ENCODE measurements at regions not wholly inside any gene's neighbourhood (a gene's known extent, or its start where the extent isn't known, plus 50 kb on each side); places are given as distances from the start of the nearest gene placed in this dataset.

DNA sequence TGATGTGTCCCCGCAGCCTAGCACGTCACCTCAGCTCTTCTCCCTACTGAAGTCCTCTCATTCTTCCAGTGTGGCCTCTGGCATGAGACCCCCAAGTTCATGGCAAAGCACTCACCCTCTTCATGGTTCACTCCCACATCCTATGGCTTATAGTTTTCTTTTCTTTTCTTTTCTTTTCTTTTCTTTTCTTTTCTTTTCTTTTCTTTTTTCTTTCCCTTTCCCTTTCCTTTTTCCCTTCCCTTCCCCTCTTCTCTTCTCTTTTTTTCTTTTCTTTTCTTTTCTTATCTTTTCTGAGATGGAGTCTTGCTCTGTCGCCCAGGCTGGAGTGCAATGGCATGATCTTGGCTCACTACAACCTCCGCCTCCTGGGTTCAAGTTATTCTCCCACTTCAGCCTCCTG, 58.4 kb upstream of the NLRP1 start:
- Histone ChIP-seq H4K20me1 (ENCODE audit: insufficient read depth) (no peaks in the 10 kb centered on the region), H3F3A (ENCODE audit: insufficient read depth, low read depth) (no peaks in the 10 kb centered on the region), H3K9me2 (ENCODE audit: insufficient read depth) (no peaks in the 10 kb centered on the region), H3K27me3 (ENCODE audit: insufficient read depth, low read depth) (peaks cover 99% of the 10 kb centered on the region), H3K79me2 (ENCODE audit: low read depth) (no peaks in the 10 kb centered on the region), H2AFZ (no peak overlapping the region), H3K9me3 (ENCODE audit: insufficient read depth, low read depth) (no peaks in the 10 kb centered on the region), H3K4me2 (no peak overlapping the region), H3K27ac (no peak overlapping the region), H3K4me1 (replicated peaks; ENCODE audit: insufficient read depth) (no peaks in the 10 kb centered on the region), H3K4me3 (no peak overlapping the region), H3K36me3 (ENCODE audit: low read depth) (no peaks in the 10 kb centered on the region)
- ChIA-PET POLR2A (ENCODE audit: unreplicated experiment) (no interaction called here), CTCF (no interaction called here)
- no TSS peak for BruUV-seq (replicated peaks)
- intact Hi-C loops (cut with micrococcal nuclease; ENCODE audit: unreplicated experiment) = no loop called here
- no peak for TF ChIP-seq EZH2 (IDR thresholded peaks at IDR 0.05; ENCODE audit: low read depth)
- TF ChIP-seq, protein P1, sequence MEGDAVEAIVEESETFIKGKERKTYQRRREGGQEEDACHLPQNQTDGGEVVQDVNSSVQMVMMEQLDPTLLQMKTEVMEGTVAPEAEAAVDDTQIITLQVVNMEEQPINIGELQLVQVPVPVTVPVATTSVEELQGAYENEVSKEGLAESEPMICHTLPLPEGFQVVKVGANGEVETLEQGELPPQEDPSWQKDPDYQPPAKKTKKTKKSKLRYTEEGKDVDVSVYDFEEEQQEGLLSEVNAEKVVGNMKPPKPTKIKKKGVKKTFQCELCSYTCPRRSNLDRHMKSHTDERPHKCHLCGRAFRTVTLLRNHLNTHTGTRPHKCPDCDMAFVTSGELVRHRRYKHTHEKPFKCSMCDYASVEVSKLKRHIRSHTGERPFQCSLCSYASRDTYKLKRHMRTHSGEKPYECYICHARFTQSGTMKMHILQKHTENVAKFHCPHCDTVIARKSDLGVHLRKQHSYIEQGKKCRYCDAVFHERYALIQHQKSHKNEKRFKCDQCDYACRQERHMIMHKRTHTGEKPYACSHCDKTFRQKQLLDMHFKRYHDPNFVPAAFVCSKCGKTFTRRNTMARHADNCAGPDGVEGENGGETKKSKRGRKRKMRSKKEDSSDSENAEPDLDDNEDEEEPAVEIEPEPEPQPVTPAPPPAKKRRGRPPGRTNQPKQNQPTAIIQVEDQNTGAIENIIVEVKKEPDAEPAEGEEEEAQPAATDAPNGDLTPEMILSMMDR (conservative IDR thresholded peaks at IDR 0.05) = no peak
- no peak for DNase-seq

DNA sequence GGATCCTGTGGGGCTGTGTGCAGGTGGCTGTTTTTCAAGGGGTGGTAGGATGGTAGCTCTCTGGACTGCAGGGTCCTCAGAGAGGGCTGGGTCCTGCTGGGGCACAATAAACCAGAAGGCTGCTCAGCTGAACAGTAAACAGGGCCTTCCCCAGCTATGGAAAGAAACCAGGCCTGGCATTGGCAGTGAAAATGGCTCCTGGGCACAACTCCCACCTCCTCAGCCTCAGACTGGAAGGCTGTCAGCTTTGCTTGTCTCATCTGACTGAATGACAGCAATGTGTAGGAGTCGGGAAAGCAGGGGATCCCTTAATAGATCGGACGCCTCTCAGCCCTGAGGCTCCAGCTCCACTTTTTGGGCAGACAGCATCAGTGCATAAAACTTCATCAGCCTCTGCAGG, 59.8 kb upstream of the NLRP1 start:
- H3K4me3 ChIP-seq = no peak overlapping the region
- H4K20me1 ChIP-seq (ENCODE audit: insufficient read depth) = no peaks in the 10 kb centered on the region
- H3K27me3 ChIP-seq (ENCODE audit: insufficient read depth, low read depth) = peaks cover 89% of the 10 kb centered on the region
- ChIA-PET POLR2A (ENCODE audit: unreplicated experiment) (no interaction called here), CTCF (no interaction called here)
- no peak for DNase-seq
- BruUV-seq (replicated peaks) = no TSS peak
- H3K27ac ChIP-seq = no peak overlapping the region
- H3K4me1 ChIP-seq (replicated peaks; ENCODE audit: insufficient read depth) = no peaks in the 10 kb centered on the region
- TF ChIP-seq, protein P1 (conservative IDR thresholded peaks at IDR 0.05) = no peak
- no peak for TF ChIP-seq EZH2 (IDR thresholded peaks at IDR 0.05; ENCODE audit: low read depth)
- intact Hi-C loops (cut with micrococcal nuclease; ENCODE audit: unreplicated experiment) = no loop called here
- H3K4me2 ChIP-seq = no peak overlapping the region
- no peaks in the 10 kb centered on the region for H3K9me3 ChIP-seq (ENCODE audit: insufficient read depth, low read depth)
- no peaks in the 10 kb centered on the region for H3F3A ChIP-seq (ENCODE audit: insufficient read depth, low read depth)
- H3K9me2 ChIP-seq (ENCODE audit: insufficient read depth) = no peaks in the 10 kb centered on the region
- H2AFZ ChIP-seq = no peak overlapping the region
- no peaks in the 10 kb centered on the region for H3K79me2 ChIP-seq (ENCODE audit: low read depth)
- H3K36me3 ChIP-seq (ENCODE audit: low read depth) = no peaks in the 10 kb centered on the region

DNA sequence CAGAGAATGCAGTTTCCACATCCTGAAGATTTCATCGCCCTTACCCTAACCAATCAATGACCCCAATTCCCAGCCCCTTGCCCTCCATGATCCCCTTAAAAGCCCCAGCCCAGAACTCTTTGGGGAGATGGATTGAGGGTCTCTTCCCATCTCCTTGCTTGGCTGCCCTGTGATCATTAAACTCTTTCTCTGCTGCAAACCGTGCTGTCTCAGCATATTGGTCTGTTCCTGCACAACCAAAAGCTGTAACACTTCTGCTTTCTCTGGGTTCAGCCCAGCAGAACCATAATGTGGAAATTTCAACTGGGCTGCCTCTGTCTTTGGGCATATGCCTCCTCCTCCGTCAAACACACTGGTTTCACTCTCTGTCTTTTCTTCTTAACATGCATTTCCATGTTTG, 67.0 kb upstream of the NLRP1 start:
- Histone ChIP-seq H2AFZ (no peak overlapping the region), H3K9me2 (ENCODE audit: insufficient read depth) (no peaks in the 10 kb centered on the region), H3K27me3 (ENCODE audit: insufficient read depth, low read depth) (peaks cover 48% of the 10 kb centered on the region), H3K36me3 (ENCODE audit: low read depth) (no peaks in the 10 kb centered on the region), H3K4me1 (replicated peaks; ENCODE audit: insufficient read depth) (no peaks in the 10 kb centered on the region), H4K20me1 (ENCODE audit: insufficient read depth) (no peaks in the 10 kb centered on the region), H3K9me3 (ENCODE audit: insufficient read depth, low read depth) (peaks cover 11% of the 10 kb centered on the region; the same call in 1 of the 2 replicates), H3K79me2 (ENCODE audit: low read depth) (no peaks in the 10 kb centered on the region), H3K4me2 (no peak overlapping the region), H3K4me3 (no peak overlapping the region), H3K27ac (no peak overlapping the region), H3F3A (ENCODE audit: insufficient read depth, low read depth) (no peaks in the 10 kb centered on the region)
- TF ChIP-seq, protein P1 (conservative IDR thresholded peaks at IDR 0.05) = no peak
- no TSS peak for BruUV-seq (replicated peaks)
- DNase-seq = no peak
- CTCF ChIA-PET = no interaction called here
- intact Hi-C loops (cut with micrococcal nuclease; ENCODE audit: unreplicated experiment) = no loop called here
- POLR2A ChIA-PET (ENCODE audit: unreplicated experiment) = interaction anchor here (0.6 kb wide), 1 partner anchor 694 kb away, joined by 22 read pairs; no protein-coding TSS in a partner anchor
